ENCODE measurements at regions not wholly inside any gene's neighbourhood (a gene's known extent, or its start where the extent isn't known, plus 50 kb on each side); places are given as distances from the start of the nearest gene placed in this dataset.

DNA sequence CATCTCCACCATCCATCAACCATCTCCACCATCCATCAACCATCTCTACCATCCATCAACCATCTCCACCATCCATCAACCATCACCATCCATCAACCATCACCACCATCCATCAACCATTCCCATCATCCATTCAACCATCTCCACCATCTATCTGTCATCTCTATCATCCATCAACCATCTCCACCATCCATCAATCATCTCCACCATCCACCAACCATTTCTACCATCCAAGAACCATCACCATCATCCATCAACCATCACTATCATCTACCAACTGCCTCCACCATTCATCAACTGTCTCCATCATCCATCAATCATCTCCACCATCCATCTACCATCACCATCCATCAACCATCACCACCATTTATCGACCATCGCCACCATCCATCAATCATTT is 78.8 kb upstream of the CDH4 start:
- H3K9me3 ChIP-seq (ENCODE audit: control extremely low read depth in 1 of 5, control insufficient read depth in 4 of 5, insufficient read depth in 2 of 5, low read depth in 1 of 5, low read length in 4 of 5), result peaks cover 0 to 3% (median 0%) of the 10 kb centered on the region in 5 experiments
- peaks cover 0 to 20% (median 0%) of the 10 kb centered on the region in 5 experiments for H3K27me3 ChIP-seq (replicated peaks in 2 of 5; ENCODE audit: control insufficient read depth in 4 of 5, insufficient read depth in 5 of 5, low read length in 4 of 5)
- CTCF ChIA-PET, result no interaction called here
- H3K36me3 ChIP-seq (ENCODE audit: control insufficient read depth in 4 of 4, insufficient read depth in 4 of 4, low read length in 3 of 4), result no peaks in the 10 kb centered on the region
- no peaks in the 10 kb centered on the region for H3K4me1 ChIP-seq (ENCODE audit: control extremely low read depth in 1 of 4, control insufficient read depth in 4 of 4, insufficient read depth in 4 of 4, low read length in 3 of 4)
- POLR2A ChIA-PET, result no interaction called here
- no peak overlapping the region for H3K4me3 ChIP-seq (ENCODE audit: control insufficient read depth in 1 of 7, extremely low read depth in 1 of 7, insufficient read depth in 4 of 7, low read depth in 2 of 7, low read length in 6 of 7)
- no peak overlapping the region for H3K27ac ChIP-seq (ENCODE audit: insufficient read depth in 1 of 2, low read depth in 1 of 2, low read length in 2 of 2, poor library complexity in 1 of 2, severe bottlenecking in 2 of 2)
- 94% methylated on average over 2 of the region's 2 CpGs for WGBS (ENCODE audit: insufficient coverage)
- DNase-seq, result no peak

DNA sequence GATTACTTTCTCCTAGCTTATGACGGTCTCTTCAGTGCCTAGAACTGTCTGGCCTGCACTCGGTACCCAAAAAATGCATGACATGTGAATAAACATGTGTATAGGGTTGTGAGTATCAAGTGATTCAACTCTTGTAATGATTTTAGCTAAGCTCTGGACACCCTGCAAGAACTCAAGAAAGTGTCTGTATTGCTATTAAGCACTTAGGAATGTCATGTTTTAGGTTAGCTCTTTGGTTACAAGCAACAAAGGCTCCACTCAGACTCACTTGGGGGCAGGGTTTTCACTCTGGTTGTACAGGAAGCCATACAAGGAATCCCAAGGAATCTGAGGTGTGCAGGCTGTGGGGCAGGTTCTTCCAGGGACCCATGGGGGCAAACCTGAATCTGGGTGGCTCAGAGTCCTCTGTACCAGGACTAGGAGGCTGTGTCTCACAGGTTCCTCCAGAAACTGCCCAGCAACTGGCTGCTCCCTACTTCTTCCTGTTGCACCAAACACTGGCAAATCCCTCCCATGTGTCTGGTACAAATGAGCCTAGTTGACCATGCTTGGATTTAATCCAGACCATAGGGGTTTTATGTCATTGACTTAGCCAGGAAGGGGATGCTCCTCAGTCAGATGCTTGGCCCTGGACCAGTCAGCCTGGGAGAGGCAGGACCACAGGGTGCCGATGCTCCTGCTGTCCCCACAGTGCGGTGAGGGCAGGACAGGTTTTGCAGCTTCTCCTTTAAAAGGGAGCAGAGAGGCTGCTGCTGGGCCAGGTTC is 77.9 kb upstream of the CDH4 start:
- ChIA-PET CTCF (no interaction called here), POLR2A (no interaction called here)
- Histone ChIP-seq H3K27ac (ENCODE audit: insufficient read depth in 1 of 2, low read depth in 1 of 2, low read length in 2 of 2, poor library complexity in 1 of 2, severe bottlenecking in 2 of 2) (no peak overlapping the region), H3K36me3 (ENCODE audit: control insufficient read depth in 4 of 4, insufficient read depth in 4 of 4, low read length in 3 of 4) (no peaks in the 10 kb centered on the region), H3K9me3 (ENCODE audit: control extremely low read depth in 1 of 5, control insufficient read depth in 4 of 5, insufficient read depth in 2 of 5, low read depth in 1 of 5, low read length in 4 of 5) (peaks cover 0 to 3% (median 0%) of the 10 kb centered on the region in 5 experiments), H3K4me1 (ENCODE audit: control extremely low read depth in 1 of 4, control insufficient read depth in 4 of 4, insufficient read depth in 4 of 4, low read length in 3 of 4) (no peaks in the 10 kb centered on the region), H3K27me3 (replicated peaks in 2 of 5; ENCODE audit: control insufficient read depth in 4 of 5, insufficient read depth in 5 of 5, low read length in 4 of 5) (peaks cover 0 to 23% (median 0%) of the 10 kb centered on the region in 5 experiments), H3K4me3 (ENCODE audit: control insufficient read depth in 1 of 7, extremely low read depth in 1 of 7, insufficient read depth in 4 of 7, low read depth in 2 of 7, low read length in 6 of 7) (no peak overlapping the region)
- no peak for DNase-seq
- 92% methylated on average over 4 of the region's 4 CpGs for WGBS (ENCODE audit: insufficient coverage)

- POLR2A ChIA-PET, result no interaction called here
- no CpG with 5 or more reads among the region's 1 CpG for WGBS (ENCODE audit: insufficient coverage)
Measured at GRCh38 chr20:61176874-61177273, 75.2 kb upstream of the CDH4 start.

GRCh38 chr20:61178551-61179071 is 73.5 kb upstream of the CDH4 start:
- POLR2A ChIA-PET, result no interaction called here
- no peaks in the 10 kb centered on the region for H3K36me3 ChIP-seq (ENCODE audit: control insufficient read depth in 4 of 4, insufficient read depth in 4 of 4, low read length in 3 of 4)
- H3K27ac ChIP-seq (ENCODE audit: insufficient read depth in 1 of 2, low read depth in 1 of 2, low read length in 2 of 2, poor library complexity in 1 of 2, severe bottlenecking in 2 of 2), result no peak overlapping the region
- H3K4me1 ChIP-seq (ENCODE audit: control extremely low read depth in 1 of 4, control insufficient read depth in 4 of 4, insufficient read depth in 4 of 4, low read length in 3 of 4), result no peaks in the 10 kb centered on the region
- H3K27me3 ChIP-seq (replicated peaks in 2 of 5; ENCODE audit: control insufficient read depth in 4 of 5, insufficient read depth in 5 of 5, low read length in 4 of 5), result peaks cover 0 to 24% (median 2%) of the 10 kb centered on the region in 5 experiments
- WGBS (ENCODE audit: insufficient coverage), result 51% methylated on average over 4 of the region's 6 CpGs
- CTCF ChIA-PET, result no interaction called here
- DNase-seq, result no peak
- H3K4me3 ChIP-seq (ENCODE audit: control insufficient read depth in 1 of 7, extremely low read depth in 1 of 7, insufficient read depth in 4 of 7, low read depth in 2 of 7, low read length in 6 of 7), result no peak overlapping the region
- peaks cover 0 to 2% (median 0%) of the 10 kb centered on the region in 5 experiments for H3K9me3 ChIP-seq (ENCODE audit: control extremely low read depth in 1 of 5, control insufficient read depth in 4 of 5, insufficient read depth in 2 of 5, low read depth in 1 of 5, low read length in 4 of 5)

More at GRCh38 chr20:61176874-61177273, 75.2 kb upstream of the CDH4 start:
- Histone ChIP-seq H3K27ac (ENCODE audit: insufficient read depth in 1 of 2, low read depth in 1 of 2, low read length in 2 of 2, poor library complexity in 1 of 2, severe bottlenecking in 2 of 2) (no peak overlapping the region), H3K9me3 (ENCODE audit: control extremely low read depth in 1 of 5, control insufficient read depth in 4 of 5, insufficient read depth in 2 of 5, low read depth in 1 of 5, low read length in 4 of 5) (peaks cover 0 to 3% (median 0%) of the 10 kb centered on the region in 5 experiments), H3K27me3 (replicated peaks in 2 of 5; ENCODE audit: control insufficient read depth in 4 of 5, insufficient read depth in 5 of 5, low read length in 4 of 5) (peaks cover 0 to 20% (median 2%) of the 10 kb centered on the region in 5 experiments), H3K4me1 (ENCODE audit: control extremely low read depth in 1 of 4, control insufficient read depth in 4 of 4, insufficient read depth in 4 of 4, low read length in 3 of 4) (no peaks in the 10 kb centered on the region), H3K36me3 (ENCODE audit: control insufficient read depth in 4 of 4, insufficient read depth in 4 of 4, low read length in 3 of 4) (no peaks in the 10 kb centered on the region), H3K4me3 (ENCODE audit: control insufficient read depth in 1 of 7, extremely low read depth in 1 of 7, insufficient read depth in 4 of 7, low read depth in 2 of 7, low read length in 6 of 7) (no peak overlapping the region)
- no peak for DNase-seq
- CTCF ChIA-PET, result interaction anchor here (1.0 kb wide), 1 partner anchor 13 kb away, joined by 3 read pairs; no protein-coding TSS in a partner anchor

- Histone ChIP-seq H3K27ac (ENCODE audit: insufficient read depth in 1 of 2, low read depth in 1 of 2, low read length in 2 of 2, poor library complexity in 1 of 2, severe bottlenecking in 2 of 2) (no peak overlapping the region), H3K4me1 (ENCODE audit: control extremely low read depth in 1 of 4, control insufficient read depth in 4 of 4, insufficient read depth in 4 of 4, low read length in 3 of 4) (no peaks in the 10 kb centered on the region), H3K9me3 (ENCODE audit: control extremely low read depth in 1 of 5, control insufficient read depth in 4 of 5, insufficient read depth in 2 of 5, low read depth in 1 of 5, low read length in 4 of 5) (no peaks in the 10 kb centered on the region), H3K36me3 (ENCODE audit: control insufficient read depth in 4 of 4, insufficient read depth in 4 of 4, low read length in 3 of 4) (no peaks in the 10 kb centered on the region), H3K27me3 (replicated peaks in 2 of 5; ENCODE audit: control insufficient read depth in 4 of 5, insufficient read depth in 5 of 5, low read length in 4 of 5) (peaks cover 0 to 22% (median 4%) of the 10 kb centered on the region in 5 experiments), H3K4me3 (ENCODE audit: control insufficient read depth in 1 of 7, extremely low read depth in 1 of 7, insufficient read depth in 4 of 7, low read depth in 2 of 7, low read length in 6 of 7) (no peak overlapping the region)
- CTCF ChIA-PET, result no interaction called here
- WGBS (ENCODE audit: insufficient coverage), result 88% methylated on average over 8 of the region's 9 CpGs
- POLR2A ChIA-PET, result no interaction called here
- no peak for DNase-seq
Measured at GRCh38 chr20:61184194-61184593, 67.9 kb upstream of the CDH4 start.

DNA sequence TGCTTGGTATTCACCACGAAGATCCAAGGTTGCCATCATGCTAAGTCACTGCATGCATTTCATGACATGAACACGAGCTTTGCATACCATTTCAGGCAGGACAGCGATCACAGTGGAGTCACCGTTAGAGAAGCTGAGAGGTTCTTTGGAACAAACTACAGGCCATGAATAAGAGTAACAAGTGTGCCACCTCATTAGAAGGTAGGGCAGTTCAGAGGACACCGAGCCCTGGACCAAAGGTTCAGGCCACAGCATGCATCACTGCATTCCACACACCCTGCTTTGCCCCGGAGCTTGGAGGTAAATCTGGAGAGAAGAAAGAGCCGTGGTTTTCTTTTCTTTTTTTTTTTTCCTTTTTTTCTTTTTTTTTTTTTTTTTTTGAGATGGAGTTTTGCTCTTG is 66.9 kb upstream of the CDH4 start:
- ChIA-PET CTCF (no interaction called here), POLR2A (no interaction called here)
- H3K27ac ChIP-seq (ENCODE audit: insufficient read depth in 1 of 2, low read depth in 1 of 2, low read length in 2 of 2, poor library complexity in 1 of 2, severe bottlenecking in 2 of 2), result no peak overlapping the region
- H3K36me3 ChIP-seq (ENCODE audit: control insufficient read depth in 4 of 4, insufficient read depth in 4 of 4, low read length in 3 of 4), result no peaks in the 10 kb centered on the region
- 97% methylated on average over 3 of the region's 7 CpGs for WGBS (ENCODE audit: insufficient coverage)
- no peaks in the 10 kb centered on the region for H3K4me1 ChIP-seq (ENCODE audit: control extremely low read depth in 1 of 4, control insufficient read depth in 4 of 4, insufficient read depth in 4 of 4, low read length in 3 of 4)
- no peak overlapping the region for H3K4me3 ChIP-seq (ENCODE audit: control insufficient read depth in 1 of 7, extremely low read depth in 1 of 7, insufficient read depth in 4 of 7, low read depth in 2 of 7, low read length in 6 of 7)
- DNase-seq, result no peak
- H3K27me3 ChIP-seq (replicated peaks in 2 of 5; ENCODE audit: control insufficient read depth in 4 of 5, insufficient read depth in 5 of 5, low read length in 4 of 5), result peaks cover 0 to 20% (median 4%) of the 10 kb centered on the region in 5 experiments
- no peaks in the 10 kb centered on the region for H3K9me3 ChIP-seq (ENCODE audit: control extremely low read depth in 1 of 5, control insufficient read depth in 4 of 5, insufficient read depth in 2 of 5, low read depth in 1 of 5, low read length in 4 of 5)

DNA sequence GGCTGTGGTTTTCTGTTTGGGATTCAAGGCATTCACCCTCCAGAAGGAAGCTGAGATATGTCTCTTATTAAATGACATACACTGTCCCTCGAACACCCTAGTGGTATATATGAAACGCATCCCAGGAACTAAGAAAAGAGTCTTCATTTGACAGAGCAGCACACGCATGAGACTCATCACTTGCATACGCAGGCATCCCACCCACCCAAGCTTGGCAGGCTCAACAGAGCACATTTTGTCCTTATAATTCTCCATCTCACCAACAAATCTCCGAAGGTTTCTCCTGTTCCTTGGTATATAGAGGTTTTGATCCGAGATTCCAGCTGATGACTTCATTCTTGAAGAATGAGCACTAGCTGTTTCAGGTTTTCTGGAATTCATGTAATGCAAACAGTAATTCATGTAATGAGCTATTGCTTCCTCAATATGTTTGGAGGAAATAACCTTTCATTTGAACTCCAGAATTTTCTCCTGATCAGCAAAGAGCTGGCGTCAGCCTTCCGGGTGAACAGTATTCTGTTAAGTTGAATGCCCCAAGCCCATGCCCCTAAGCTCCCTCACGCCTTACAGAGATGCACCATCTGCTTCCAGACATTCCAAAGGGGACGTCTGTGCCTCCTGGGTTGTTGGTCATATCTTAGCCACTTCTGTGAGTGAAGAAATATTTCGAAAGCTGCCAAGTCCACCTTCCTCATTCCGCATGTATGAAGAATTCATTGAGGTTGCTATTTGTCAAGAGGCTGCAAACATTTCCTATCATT is 66.0 kb upstream of the CDH4 start:
- H3K9me3 ChIP-seq (ENCODE audit: control extremely low read depth in 1 of 5, control insufficient read depth in 4 of 5, insufficient read depth in 2 of 5, low read depth in 1 of 5, low read length in 4 of 5), result no peaks in the 10 kb centered on the region
- H3K4me3 ChIP-seq (ENCODE audit: control insufficient read depth in 1 of 7, extremely low read depth in 1 of 7, insufficient read depth in 4 of 7, low read depth in 2 of 7, low read length in 6 of 7), result no peak overlapping the region
- 64% methylated on average over 11 of the region's 12 CpGs for WGBS (ENCODE audit: insufficient coverage)
- H3K36me3 ChIP-seq (ENCODE audit: control insufficient read depth in 4 of 4, insufficient read depth in 4 of 4, low read length in 3 of 4), result no peaks in the 10 kb centered on the region
- no peaks in the 10 kb centered on the region for H3K4me1 ChIP-seq (ENCODE audit: control extremely low read depth in 1 of 4, control insufficient read depth in 4 of 4, insufficient read depth in 4 of 4, low read length in 3 of 4)
- H3K27me3 ChIP-seq (replicated peaks in 2 of 5; ENCODE audit: control insufficient read depth in 4 of 5, insufficient read depth in 5 of 5, low read length in 4 of 5), result peaks cover 0 to 20% (median 4%) of the 10 kb centered on the region in 5 experiments
- ChIA-PET CTCF (no interaction called here), POLR2A (no interaction called here)
- no peak for DNase-seq
- no peak overlapping the region for H3K27ac ChIP-seq (ENCODE audit: insufficient read depth in 1 of 2, low read depth in 1 of 2, low read length in 2 of 2, poor library complexity in 1 of 2, severe bottlenecking in 2 of 2)

All from common myeloid progenitor, CD34-positive (primary cell).